HepG2 (cell line): ENCODE measurements at regions not wholly inside any gene's neighbourhood (a gene's known extent, or its start where the extent isn't known, plus 50 kb on each side); places are given as distances from the start of the nearest gene placed in this dataset.

Source experiments
- ATAC-seq: fragments of 200-7000 bp; cut with Tn5 transposase; 3 replicates; pipeline ENCODE4 v1.9.1; 2020; ENCODE audit warnings: mild to moderate bottlenecking, moderate library complexity
- BruUV-seq: library from RNA; stranded (reverse); fragments of 400-500 nt; replicated peaks from 2 replicates; lab custom pipeline; 2021; lab: Mats Ljungman, UMichigan
- CTCF ChIA-PET: fragments of 300-600 bp; formaldehyde crosslinking; extraction: SDS; loops from one replicate; lab custom pipeline; 2021; ENCODE audit warnings: low total read pairs, inconsistent platforms, low intra/inter-chr PET ratio; lab: Yijun Ruan, JAX
- POLR2A ChIA-PET: fragments of 350-600 bp; sonication (Branson Sonifier 250); formaldehyde crosslinking; loops from one replicate; lab custom pipeline; 2020; ENCODE audit warnings: antibody characterized with exemption, inconsistent platforms; lab: Yijun Ruan, JAX
- DNase-seq: peaks from one replicate; pipeline ENCODE4 v3.0.0-alpha.2; 2015; ENCODE audit warnings: low spot score
- FAIRE-seq: peaks from 3 replicates; lab custom pipeline; 2011; peaks lifted over from hg19 to GRCh38; lab: Jason Lieb, UNC
- H2AFZ ChIP-seq: one replicate; pipeline ENCODE4 v1.6.1; 2011; ENCODE audit warnings: low read length, inconsistent platforms
- H3K27ac ChIP-seq: fragments of 300-600 bp; 3 replicates; pipeline ENCODE4 v1.8.0; 2011; ENCODE audit warnings: mixed run types, mild to moderate bottlenecking, mixed read lengths, low read length, inconsistent platforms; ENCODE audit not compliant: insufficient read depth; ENCODE audit errors: extremely low read length
- H3K27me3 ChIP-seq, 2 experiments: fragments of 200-600 bp in 1 of 2; 2 replicates in 1 of 2; 3 replicates in 1 of 2; pipeline versions ENCODE4 v1.6.0 to v1.8.0; 2011; ENCODE audit warnings: low read length in 2 of 2, mild to moderate bottlenecking in 2 of 2, moderate library complexity in 2 of 2, inconsistent platforms in 1 of 2; ENCODE audit not compliant: insufficient read depth in 2 of 2, control insufficient read depth in 1 of 2
- H3K36me3 ChIP-seq, 2 experiments: fragments of 200-600 bp in 1 of 2; replicated peaks in 1 of 2; 2 replicates in 1 of 2; 3 replicates in 1 of 2; pipeline versions ENCODE4 v1.5.1 to v1.8.0; 2011; ENCODE audit warnings: low read length in 2 of 2, inconsistent platforms in 1 of 2; ENCODE audit not compliant: insufficient read depth in 2 of 2, control insufficient read depth in 1 of 2
- H3K4me1 ChIP-seq: 2 replicates; pipeline ENCODE4 v1.5.1; 2012; ENCODE audit warnings: low read length, inconsistent platforms; ENCODE audit not compliant: insufficient read depth
- H3K4me2 ChIP-seq: 2 replicates; pipeline ENCODE4 v1.6.0; 2011; ENCODE audit warnings: low read depth, low read length, inconsistent platforms
- H3K4me3 ChIP-seq, 3 experiments: fragments of 200-600 bp in 1 of 3; sonication (generic), shearing (Covaris generic) in 1 of 3; replicated peaks in 1 of 3; 2 replicates each; pipeline ENCODE4 v1.5.1; 2011 to 2016; ENCODE audit warnings: low read length in 3 of 3, inconsistent platforms in 2 of 3, low read depth in 2 of 3, mild to moderate bottlenecking in 2 of 3, control low read depth in 1 of 3, mixed read lengths in 1 of 3; ENCODE audit not compliant: insufficient read depth in 1 of 3
- H3K79me2 ChIP-seq: one replicate; pipeline ENCODE4 v1.6.1; 2011; ENCODE audit warnings: low read length, inconsistent platforms; ENCODE audit not compliant: insufficient read depth
- H3K9ac ChIP-seq: 2 replicates; pipeline ENCODE4 v1.6.0; 2011; ENCODE audit warnings: mild to moderate bottlenecking, low read depth, low read length, inconsistent platforms; ENCODE audit not compliant: insufficient read depth
- H3K9me3 ChIP-seq: 2 replicates; pipeline ENCODE4 v1.5.1; 2012; ENCODE audit warnings: mild to moderate bottlenecking, low read length
- H4K20me1 ChIP-seq: 2 replicates; pipeline ENCODE4 v1.6.0; 2011; ENCODE audit warnings: inconsistent platforms, mild to moderate bottlenecking, low read length, moderate library complexity; ENCODE audit not compliant: insufficient read depth
- HMGA1 ChIP-seq: sonication (generic); formaldehyde crosslinking; conservative IDR thresholded peaks from 2 replicates; pipeline ENCODE4 v1.4.0; 2020; ENCODE audit warnings: missing genetic modification reagents
- IKZF4 ChIP-seq: sonication (generic); formaldehyde crosslinking; IDR thresholded peaks from 2 replicates; pipeline ENCODE4 v1.5.1; 2020; ENCODE audit warnings: borderline replicate concordance, mild to moderate bottlenecking, low read depth, missing genetic modification reagents; ENCODE audit errors: not compliant biosample characterization
- ISX ChIP-seq: sonication (generic); formaldehyde crosslinking; conservative IDR thresholded peaks from 2 replicates; pipeline ENCODE4 v1.5.0; 2020; ENCODE audit warnings: missing genetic modification reagents
- LCORL ChIP-seq, 2 experiments: fragments of 450-650 bp in 1 of 2; sonication (generic) in 1 of 2; formaldehyde crosslinking in 1 of 2; IDR thresholded peaks; 2 replicates each; pipeline versions ENCODE4 v1.5.0 to v1.6.1; 2017 to 2020; ENCODE audit warnings: antibody characterized with exemption in 1 of 2, missing genetic modification reagents in 1 of 2
- MIER3 ChIP-seq: IDR thresholded peaks from 2 replicates; pipeline ENCODE4 v1.6.1; 2016; ENCODE audit warnings: missing compliant biosample characterization, borderline replicate concordance
- NR2F6 ChIP-seq, 2 experiments: IDR thresholded peaks; 2 replicates each; pipeline ENCODE4 v1.6.1; 2016; ENCODE audit warnings: antibody characterized with exemption in 1 of 2, mild to moderate bottlenecking in 1 of 2
- ZEB1 ChIP-seq: IDR thresholded peaks from 2 replicates; pipeline ENCODE4 v1.6.1; 2012; ENCODE audit warnings: mild to moderate bottlenecking, low read depth, inconsistent platforms; ENCODE audit not compliant: insufficient replicate concordance
- ZNF460 ChIP-seq: sonication (generic); formaldehyde crosslinking; IDR thresholded peaks from 2 replicates; pipeline ENCODE4 v1.5.1; 2020; ENCODE audit warnings: missing genetic modification reagents, mild to moderate bottlenecking, borderline replicate concordance
- ZSCAN31 ChIP-seq: sonication (generic); formaldehyde crosslinking; IDR thresholded peaks from 2 replicates; pipeline ENCODE4 v1.5.0; 2020; ENCODE audit warnings: low read depth, mild to moderate bottlenecking, missing genetic modification reagents
- WGBS: methylation state at CpG from one replicate; pipeline ENCODE4 v1.1.6; 2017; ENCODE audit warnings: low lambda C conversion rate; 5-methylcytosine and 5-hydroxymethylcytosine counted together
- in situ Hi-C: cut with HindIII; loops from 2 replicates; pipeline ENCODE4 v1.10.0; 2017; ENCODE audit warnings: low pct_unique_long_range_greater_than_20kb; ENCODE audit not compliant: extremely low pct_ligation_motif_present
- intact Hi-C: fragments of 100-400 bp; cut with micrococcal nuclease; formaldehyde crosslinking; loops from one replicate; pipeline ENCODE4 v1.10.0; 2022; ENCODE audit not compliant: unreplicated experiment
- TF ChIP-seq, protein P1 (sequence below): IDR thresholded peaks from 2 replicates; pipeline ENCODE4 v1.6.1; 2016
- TF ChIP-seq, protein P2 (sequence below): sonication (generic); formaldehyde crosslinking; IDR thresholded peaks from 2 replicates; pipeline ENCODE4 v1.4.0; 2020; ENCODE audit warnings: mild to moderate bottlenecking, missing genetic modification reagents
- TF ChIP-seq, protein P3 (sequence below): sonication (generic); formaldehyde crosslinking; IDR thresholded peaks from 2 replicates; pipeline ENCODE4 v1.8.0; 2022; ENCODE audit warnings: missing genetic modification reagents, mild to moderate bottlenecking, inconsistent platforms, borderline replicate concordance
- TF ChIP-seq, protein P4 (sequence below): sonication (generic); formaldehyde crosslinking; IDR thresholded peaks from 2 replicates; pipeline ENCODE4 v1.4.0; 2020; ENCODE audit warnings: low read depth, missing genetic modification reagents

DNA sequence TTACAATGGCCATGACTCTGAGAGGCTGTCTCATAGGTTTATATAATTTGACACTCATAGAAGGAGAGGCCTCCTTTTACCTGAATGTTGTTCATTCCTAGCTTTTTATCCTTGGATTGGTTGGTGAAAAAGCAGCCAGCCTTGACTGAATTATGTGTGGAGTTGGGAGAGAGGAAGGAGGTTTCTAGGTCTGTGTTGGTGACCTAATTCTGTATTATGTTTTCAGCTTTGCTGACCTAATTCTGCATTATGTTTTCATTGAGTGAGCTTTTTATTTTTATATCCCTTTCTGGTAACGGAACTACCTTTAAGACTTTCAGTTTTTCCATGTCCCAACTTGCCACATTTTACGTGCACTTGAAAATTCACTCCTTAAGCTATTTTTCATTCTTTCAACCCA is 59.1 kb upstream of the RNF144B start:
- DNase-seq (no peak), FAIRE-seq (no peak), ATAC-seq (no peak)
- intact Hi-C loops (no loop called here), in situ Hi-C loops (loop anchor here (5.0 kb wide), 1 partner anchor 174 kb away; no protein-coding TSS in a partner anchor)
- H2AFZ ChIP-seq = no peak overlapping the region
- H3K36me3 ChIP-seq = no peaks in the 10 kb centered on the region
- no peak overlapping the region for H3K4me2 ChIP-seq
- no peaks in the 10 kb centered on the region for H3K9me3 ChIP-seq
- no peaks in the 10 kb centered on the region for H4K20me1 ChIP-seq
- no peak overlapping the region for H3K9ac ChIP-seq
- H3K27ac ChIP-seq = no peak overlapping the region
- H3K79me2 ChIP-seq = no peaks in the 10 kb centered on the region
- CTCF ChIA-PET = no interaction called here
- WGBS = 31% methylated on average over 2 of the region's 2 CpGs
- no peak overlapping the region for H3K4me3 ChIP-seq
- TF ChIP-seq NR2F6 (IDR thresholded peaks at IDR 0.05) (no peak), NR2F6 (CRISPR knock-in tag; IDR thresholded peaks at IDR 0.05) (no peak), ZNF460 (CRISPR knock-in tag) (no peak)
- H3K4me1 ChIP-seq = no peaks in the 10 kb centered on the region
- no peaks in the 10 kb centered on the region for H3K27me3 ChIP-seq
- POLR2A ChIA-PET = no interaction called here
- no TSS peak for BruUV-seq

DNA sequence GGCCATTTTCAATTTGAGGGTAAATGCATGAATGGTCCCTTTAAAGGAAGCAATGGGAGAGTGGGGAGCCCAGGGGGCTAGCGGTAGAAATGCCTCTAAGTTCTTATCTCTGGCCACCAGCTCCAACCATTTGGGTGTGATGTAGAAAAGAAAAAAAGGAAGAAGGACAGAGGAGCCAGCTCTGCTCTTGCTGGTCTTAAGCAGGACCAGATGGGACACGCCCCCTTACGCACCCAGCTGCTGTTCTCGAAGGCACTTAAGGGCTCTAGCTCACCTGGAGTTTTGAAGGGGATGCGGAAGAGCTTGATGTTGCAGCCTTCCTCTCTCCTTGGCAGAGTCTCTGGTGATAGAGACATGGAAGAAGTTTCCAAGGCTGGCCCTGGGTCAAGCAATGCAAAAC is 59.5 kb upstream of the RNF144B start:
- H3K9me3 ChIP-seq = no peaks in the 10 kb centered on the region
- no peaks in the 10 kb centered on the region for H3K4me1 ChIP-seq
- no peak overlapping the region for H3K4me3 ChIP-seq
- no peak for ATAC-seq
- H3K27me3 ChIP-seq = no peaks in the 10 kb centered on the region
- in situ Hi-C loops = loop anchor here (5.0 kb wide), 1 partner anchor 175 kb away; no protein-coding TSS in a partner anchor
- H3K27ac ChIP-seq = no peak overlapping the region
- BruUV-seq = no TSS peak
- intact Hi-C loops = no loop called here
- POLR2A ChIA-PET = no interaction called here
- no peak overlapping the region for H2AFZ ChIP-seq
- H4K20me1 ChIP-seq = no peaks in the 10 kb centered on the region
- WGBS = 63% methylated on average over 5 of the region's 5 CpGs
- H3K36me3 ChIP-seq = no peaks in the 10 kb centered on the region
- FAIRE-seq = no peak
- CTCF ChIA-PET = no interaction called here
- no peak overlapping the region for H3K9ac ChIP-seq
- H3K4me2 ChIP-seq = no peak overlapping the region
- no peaks in the 10 kb centered on the region for H3K79me2 ChIP-seq
- no peak for DNase-seq
- TF ChIP-seq HMGA1 (no peak), ISX (no peak), ZEB1 (no peak), LCORL (IDR thresholded peaks at IDR 0.05) (no peak), LCORL (CRISPR knock-in tag; IDR thresholded peaks at IDR 0.05) (no peak), MIER3 (CRISPR knock-in tag) (no peak), IKZF4 (CRISPR knock-in tag) (no peak), ZSCAN31 (CRISPR knock-in tag) (no peak)
- TF ChIP-seq, protein P1, sequence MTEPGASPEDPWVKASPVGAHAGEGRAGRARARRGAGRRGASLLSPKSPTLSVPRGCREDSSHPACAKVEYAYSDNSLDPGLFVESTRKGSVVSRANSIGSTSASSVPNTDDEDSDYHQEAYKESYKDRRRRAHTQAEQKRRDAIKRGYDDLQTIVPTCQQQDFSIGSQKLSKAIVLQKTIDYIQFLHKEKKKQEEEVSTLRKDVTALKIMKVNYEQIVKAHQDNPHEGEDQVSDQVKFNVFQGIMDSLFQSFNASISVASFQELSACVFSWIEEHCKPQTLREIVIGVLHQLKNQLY (CRISPR knock-in tag) = no peak
- TF ChIP-seq, protein P2, sequence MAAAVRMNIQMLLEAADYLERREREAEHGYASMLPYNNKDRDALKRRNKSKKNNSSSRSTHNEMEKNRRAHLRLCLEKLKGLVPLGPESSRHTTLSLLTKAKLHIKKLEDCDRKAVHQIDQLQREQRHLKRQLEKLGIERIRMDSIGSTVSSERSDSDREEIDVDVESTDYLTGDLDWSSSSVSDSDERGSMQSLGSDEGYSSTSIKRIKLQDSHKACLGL (CRISPR knock-in tag) = no peak
- TF ChIP-seq, protein P3, sequence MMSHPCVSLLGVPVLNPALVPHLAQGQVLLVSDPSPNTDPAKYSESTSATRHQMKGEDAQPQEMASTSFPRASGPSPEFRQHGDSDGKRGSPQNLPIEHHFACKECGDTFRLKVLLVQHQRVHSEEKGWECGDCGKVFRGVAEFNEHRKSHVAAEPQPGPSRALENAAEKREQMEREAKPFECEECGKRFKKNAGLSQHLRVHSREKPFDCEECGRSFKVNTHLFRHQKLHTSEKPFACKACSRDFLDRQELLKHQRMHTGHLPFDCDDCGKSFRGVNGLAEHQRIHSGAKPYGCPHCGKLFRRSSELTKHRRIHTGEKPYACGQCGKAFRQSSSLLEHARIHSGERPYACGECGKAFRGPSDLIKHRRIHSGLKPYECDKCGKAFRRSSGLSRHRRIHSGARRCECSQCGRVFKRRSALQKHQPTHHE (CRISPR knock-in tag) = no peak
- TF ChIP-seq, protein P4, sequence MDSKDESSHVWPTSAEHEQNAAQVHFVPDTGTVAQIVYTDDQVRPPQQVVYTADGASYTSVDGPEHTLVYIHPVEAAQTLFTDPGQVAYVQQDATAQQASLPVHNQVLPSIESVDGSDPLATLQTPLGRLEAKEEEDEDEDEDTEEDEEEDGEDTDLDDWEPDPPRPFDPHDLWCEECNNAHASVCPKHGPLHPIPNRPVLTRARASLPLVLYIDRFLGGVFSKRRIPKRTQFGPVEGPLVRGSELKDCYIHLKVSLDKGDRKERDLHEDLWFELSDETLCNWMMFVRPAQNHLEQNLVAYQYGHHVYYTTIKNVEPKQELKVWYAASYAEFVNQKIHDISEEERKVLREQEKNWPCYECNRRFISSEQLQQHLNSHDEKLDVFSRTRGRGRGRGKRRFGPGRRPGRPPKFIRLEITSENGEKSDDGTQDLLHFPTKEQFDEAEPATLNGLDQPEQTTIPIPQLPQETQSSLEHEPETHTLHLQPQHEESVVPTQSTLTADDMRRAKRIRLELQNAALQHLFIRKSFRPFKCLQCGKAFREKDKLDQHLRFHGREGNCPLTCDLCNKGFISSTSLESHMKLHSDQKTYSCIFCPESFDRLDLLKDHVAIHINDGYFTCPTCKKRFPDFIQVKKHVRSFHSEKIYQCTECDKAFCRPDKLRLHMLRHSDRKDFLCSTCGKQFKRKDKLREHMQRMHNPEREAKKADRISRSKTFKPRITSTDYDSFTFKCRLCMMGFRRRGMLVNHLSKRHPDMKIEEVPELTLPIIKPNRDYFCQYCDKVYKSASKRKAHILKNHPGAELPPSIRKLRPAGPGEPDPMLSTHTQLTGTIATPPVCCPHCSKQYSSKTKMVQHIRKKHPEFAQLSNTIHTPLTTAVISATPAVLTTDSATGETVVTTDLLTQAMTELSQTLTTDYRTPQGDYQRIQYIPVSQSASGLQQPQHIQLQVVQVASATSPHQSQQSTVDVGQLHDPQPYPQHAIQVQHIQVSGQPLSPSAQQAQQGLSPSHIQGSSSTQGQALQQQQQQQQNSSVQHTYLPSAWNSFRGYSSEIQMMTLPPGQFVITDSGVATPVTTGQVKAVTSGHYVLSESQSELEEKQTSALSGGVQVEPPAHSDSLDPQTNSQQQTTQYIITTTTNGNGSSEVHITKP (CRISPR knock-in tag) = no peak
